ENCODE measurements at regions not wholly inside any gene's neighbourhood (a gene's known extent, or its start where the extent isn't known, plus 50 kb on each side); places are given as distances from the start of the nearest gene placed in this dataset.

DNA sequence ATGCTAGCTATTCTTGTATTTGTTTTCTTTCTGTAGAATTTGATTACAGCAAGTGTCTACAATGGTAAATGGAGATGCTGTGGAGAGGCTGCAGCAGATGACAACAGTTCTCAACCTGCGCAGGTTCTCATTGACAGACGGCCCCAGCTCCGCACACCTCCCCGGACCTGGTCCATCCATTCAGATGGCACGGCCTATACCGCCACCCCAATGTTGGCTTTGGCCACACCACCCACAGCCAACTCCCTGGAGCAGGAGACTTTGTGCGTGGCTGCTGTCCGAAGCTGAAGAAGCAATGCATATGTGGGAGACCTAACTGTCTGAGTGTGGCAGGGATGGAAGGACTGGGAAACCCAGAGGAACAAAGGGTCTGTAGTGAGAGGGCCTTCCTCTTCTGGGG, 116.4 kb upstream of the TCERG1L start:
- TF ChIP-seq EZH2 (IDR thresholded peaks at IDR 0.05; ENCODE audit: low read length, unreplicated experiment) (no peak), EZH2phosphoT487 (IDR thresholded peaks at IDR 0.05; ENCODE audit: borderline replicate concordance, low read length) (no peak)
- TF ChIP-seq, protein P1, sequence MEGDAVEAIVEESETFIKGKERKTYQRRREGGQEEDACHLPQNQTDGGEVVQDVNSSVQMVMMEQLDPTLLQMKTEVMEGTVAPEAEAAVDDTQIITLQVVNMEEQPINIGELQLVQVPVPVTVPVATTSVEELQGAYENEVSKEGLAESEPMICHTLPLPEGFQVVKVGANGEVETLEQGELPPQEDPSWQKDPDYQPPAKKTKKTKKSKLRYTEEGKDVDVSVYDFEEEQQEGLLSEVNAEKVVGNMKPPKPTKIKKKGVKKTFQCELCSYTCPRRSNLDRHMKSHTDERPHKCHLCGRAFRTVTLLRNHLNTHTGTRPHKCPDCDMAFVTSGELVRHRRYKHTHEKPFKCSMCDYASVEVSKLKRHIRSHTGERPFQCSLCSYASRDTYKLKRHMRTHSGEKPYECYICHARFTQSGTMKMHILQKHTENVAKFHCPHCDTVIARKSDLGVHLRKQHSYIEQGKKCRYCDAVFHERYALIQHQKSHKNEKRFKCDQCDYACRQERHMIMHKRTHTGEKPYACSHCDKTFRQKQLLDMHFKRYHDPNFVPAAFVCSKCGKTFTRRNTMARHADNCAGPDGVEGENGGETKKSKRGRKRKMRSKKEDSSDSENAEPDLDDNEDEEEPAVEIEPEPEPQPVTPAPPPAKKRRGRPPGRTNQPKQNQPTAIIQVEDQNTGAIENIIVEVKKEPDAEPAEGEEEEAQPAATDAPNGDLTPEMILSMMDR (conservative IDR thresholded peaks at IDR 0.05; ENCODE audit: low read depth, low read length): no peak
